NCI-H2196 treated with DMSO at 0.1 percent for 48 hours (cell line): ENCODE measurements at regions not wholly inside any gene's neighbourhood (a gene's known extent, or its start where the extent isn't known, plus 50 kb on each side); places are given as distances from the start of the nearest gene placed in this dataset.
A peak's percentile ranks its signal among the peaks of the same experiment; 100 is the strongest.
"Not testable (repeated sequence)": the region's sequence is repeated elsewhere in the genome, so short reads cannot be mapped to it uniquely, and the experiment has no call there.

Experiments
- DNase-seq: peaks from one replicate; lab custom pipeline; 2025; ENCODE audit not compliant: unreplicated experiment; lab: John Stamatoyannopoulos, UW

- no peak for DNase-seq
Measured at GRCh38 chr6:22349051-22349450, 52.2 kb upstream of the PRL start.

GRCh38 chr6:22349528-22349927, 52.7 kb upstream of the PRL start:
- DNase-seq = no peak

GRCh38 chr6:22350109-22350508, 53.3 kb upstream of the PRL start:
- DNase-seq = peak; percentile 26

- no peak for DNase-seq
Measured at GRCh38 chr6:22353101-22353500, 56.3 kb upstream of the PRL start.

- no peak for DNase-seq
Measured at GRCh38 chr6:22356362-22356940, 59.6 kb upstream of the PRL start.

GRCh38 chr6:22357724-22358189, 60.9 kb upstream of the PRL start:
- no peak for DNase-seq

- no peak for DNase-seq
Measured at GRCh38 chr6:22361576-22361975, 64.7 kb upstream of the PRL start.

GRCh38 chr6:22362361-22362760, 65.5 kb upstream of the PRL start:
- peak; percentile 27 for DNase-seq

GRCh38 chr6:22363166-22363713, 66.4 kb upstream of the PRL start:
- peak; percentile 79 for DNase-seq

GRCh38 chr6:22363714-22364239, 66.9 kb upstream of the PRL start:
- DNase-seq = no peak

- DNase-seq = no peak
Measured at GRCh38 chr6:22364306-22364705, 67.5 kb upstream of the PRL start.

GRCh38 chr6:22366214-22366613, 69.4 kb upstream of the PRL start:
- DNase-seq = no peak

- DNase-seq = no peak
Measured at GRCh38 chr6:22367346-22367745, 70.5 kb upstream of the PRL start.

GRCh38 chr6:22368794-22369193, 72.0 kb upstream of the PRL start:
- no peak for DNase-seq

- DNase-seq = no peak
Measured at GRCh38 chr6:22372922-22373321, 76.1 kb upstream of the PRL start.

- DNase-seq = not testable (repeated sequence)
Measured at GRCh38 chr6:22374950-22375349, 78.1 kb upstream of the PRL start.

- not testable (repeated sequence) for DNase-seq
Measured at GRCh38 chr6:22376293-22376692, 79.5 kb upstream of the PRL start.

GRCh38 chr6:22378536-22378935, 81.7 kb upstream of the PRL start:
- not testable (repeated sequence) for DNase-seq

GRCh38 chr6:22380236-22380635, 83.4 kb upstream of the PRL start:
- DNase-seq = no peak

GRCh38 chr6:22381845-22382544, 85.2 kb upstream of the PRL start:
- DNase-seq = no peak

- no peak for DNase-seq
Measured at GRCh38 chr6:22383016-22383415, 86.2 kb upstream of the PRL start.

- DNase-seq = no peak
Measured at GRCh38 chr6:22392711-22393110, 95.9 kb upstream of the PRL start.
